HL-60 (cell line): ENCODE measurements at regions not wholly inside any gene's neighbourhood (a gene's known extent, or its start where the extent isn't known, plus 50 kb on each side); places are given as distances from the start of the nearest gene placed in this dataset.

ENCODE experiments used
- TF ChIP-seq, protein P1 (sequence below): IDR thresholded peaks from 2 replicates; pipeline ENCODE4 v1.6.1; 2012; ENCODE audit warnings: low read depth; ENCODE audit not compliant: insufficient replicate concordance
- TF ChIP-seq, protein P2 (sequence below): IDR thresholded peaks from one replicate; pipeline ENCODE4 v1.5.1; 2011; ENCODE audit warnings: low read length, control low read depth, inconsistent platforms; ENCODE audit not compliant: insufficient read depth

DNA sequence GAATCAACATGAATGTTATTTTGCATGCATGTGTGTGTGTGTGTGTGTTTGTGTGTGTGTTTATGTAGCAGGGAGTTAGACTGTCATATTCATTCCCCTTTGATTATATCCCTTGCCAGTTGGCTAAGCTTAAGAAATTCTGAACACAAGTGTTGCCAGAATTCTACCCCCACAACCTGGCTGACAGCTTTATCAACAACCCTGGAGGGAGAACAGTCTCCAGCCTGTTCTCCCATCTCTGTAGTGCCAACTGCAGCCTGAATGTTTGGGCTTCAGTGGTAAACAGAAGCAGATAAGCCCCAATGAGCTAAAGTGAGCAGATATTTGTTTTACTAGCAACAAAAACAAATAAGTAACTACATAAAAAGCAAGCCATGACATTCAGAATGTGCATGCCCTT, 162.6 kb upstream of the ABI3BP start:
- TF ChIP-seq, protein P1, sequence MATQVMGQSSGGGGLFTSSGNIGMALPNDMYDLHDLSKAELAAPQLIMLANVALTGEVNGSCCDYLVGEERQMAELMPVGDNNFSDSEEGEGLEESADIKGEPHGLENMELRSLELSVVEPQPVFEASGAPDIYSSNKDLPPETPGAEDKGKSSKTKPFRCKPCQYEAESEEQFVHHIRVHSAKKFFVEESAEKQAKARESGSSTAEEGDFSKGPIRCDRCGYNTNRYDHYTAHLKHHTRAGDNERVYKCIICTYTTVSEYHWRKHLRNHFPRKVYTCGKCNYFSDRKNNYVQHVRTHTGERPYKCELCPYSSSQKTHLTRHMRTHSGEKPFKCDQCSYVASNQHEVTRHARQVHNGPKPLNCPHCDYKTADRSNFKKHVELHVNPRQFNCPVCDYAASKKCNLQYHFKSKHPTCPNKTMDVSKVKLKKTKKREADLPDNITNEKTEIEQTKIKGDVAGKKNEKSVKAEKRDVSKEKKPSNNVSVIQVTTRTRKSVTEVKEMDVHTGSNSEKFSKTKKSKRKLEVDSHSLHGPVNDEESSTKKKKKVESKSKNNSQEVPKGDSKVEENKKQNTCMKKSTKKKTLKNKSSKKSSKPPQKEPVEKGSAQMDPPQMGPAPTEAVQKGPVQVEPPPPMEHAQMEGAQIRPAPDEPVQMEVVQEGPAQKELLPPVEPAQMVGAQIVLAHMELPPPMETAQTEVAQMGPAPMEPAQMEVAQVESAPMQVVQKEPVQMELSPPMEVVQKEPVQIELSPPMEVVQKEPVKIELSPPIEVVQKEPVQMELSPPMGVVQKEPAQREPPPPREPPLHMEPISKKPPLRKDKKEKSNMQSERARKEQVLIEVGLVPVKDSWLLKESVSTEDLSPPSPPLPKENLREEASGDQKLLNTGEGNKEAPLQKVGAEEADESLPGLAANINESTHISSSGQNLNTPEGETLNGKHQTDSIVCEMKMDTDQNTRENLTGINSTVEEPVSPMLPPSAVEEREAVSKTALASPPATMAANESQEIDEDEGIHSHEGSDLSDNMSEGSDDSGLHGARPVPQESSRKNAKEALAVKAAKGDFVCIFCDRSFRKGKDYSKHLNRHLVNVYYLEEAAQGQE: no peak
- TF ChIP-seq, protein P2, sequence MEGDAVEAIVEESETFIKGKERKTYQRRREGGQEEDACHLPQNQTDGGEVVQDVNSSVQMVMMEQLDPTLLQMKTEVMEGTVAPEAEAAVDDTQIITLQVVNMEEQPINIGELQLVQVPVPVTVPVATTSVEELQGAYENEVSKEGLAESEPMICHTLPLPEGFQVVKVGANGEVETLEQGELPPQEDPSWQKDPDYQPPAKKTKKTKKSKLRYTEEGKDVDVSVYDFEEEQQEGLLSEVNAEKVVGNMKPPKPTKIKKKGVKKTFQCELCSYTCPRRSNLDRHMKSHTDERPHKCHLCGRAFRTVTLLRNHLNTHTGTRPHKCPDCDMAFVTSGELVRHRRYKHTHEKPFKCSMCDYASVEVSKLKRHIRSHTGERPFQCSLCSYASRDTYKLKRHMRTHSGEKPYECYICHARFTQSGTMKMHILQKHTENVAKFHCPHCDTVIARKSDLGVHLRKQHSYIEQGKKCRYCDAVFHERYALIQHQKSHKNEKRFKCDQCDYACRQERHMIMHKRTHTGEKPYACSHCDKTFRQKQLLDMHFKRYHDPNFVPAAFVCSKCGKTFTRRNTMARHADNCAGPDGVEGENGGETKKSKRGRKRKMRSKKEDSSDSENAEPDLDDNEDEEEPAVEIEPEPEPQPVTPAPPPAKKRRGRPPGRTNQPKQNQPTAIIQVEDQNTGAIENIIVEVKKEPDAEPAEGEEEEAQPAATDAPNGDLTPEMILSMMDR: no peak
